DMS 273 (cell line): ENCODE measurements at regions not wholly inside any gene's neighbourhood (a gene's known extent, or its start where the extent isn't known, plus 50 kb on each side); places are given as distances from the start of the nearest gene placed in this dataset.
"Not testable (repeated sequence)": the region's sequence is repeated elsewhere in the genome, so short reads cannot be mapped to it uniquely, and the experiment has no call there.

ENCODE experiments used
- DNase-seq: peaks from one replicate; lab custom pipeline; 2025; ENCODE audit not compliant: unreplicated experiment; lab: John Stamatoyannopoulos, UW

GRCh38 chr15:24300804-24301368 lies 374.7 kb upstream of the NPAP1 start:
- DNase-seq = not testable (repeated sequence)

- not testable (repeated sequence) for DNase-seq
Observed at GRCh38 chr15:24301999-24302398, 373.6 kb upstream of the NPAP1 start.

GRCh38 chr15:24304747-24305146 lies 370.8 kb upstream of the NPAP1 start:
- not testable (repeated sequence) for DNase-seq

- not testable (repeated sequence) for DNase-seq
Observed at GRCh38 chr15:24305643-24306042, 369.9 kb upstream of the NPAP1 start.

- DNase-seq = not testable (repeated sequence)
Observed at GRCh38 chr15:24309700-24310099, 365.9 kb upstream of the NPAP1 start.

GRCh38 chr15:24311692-24312091 lies 363.9 kb upstream of the NPAP1 start:
- not testable (repeated sequence) for DNase-seq

- DNase-seq = not testable (repeated sequence)
Observed at GRCh38 chr15:24316326-24316725, 359.2 kb upstream of the NPAP1 start.

GRCh38 chr15:24318981-24319380 lies 356.6 kb upstream of the NPAP1 start:
- no peak for DNase-seq

GRCh38 chr15:24324096-24324495 lies 351.5 kb upstream of the NPAP1 start:
- not testable (repeated sequence) for DNase-seq

- not testable (repeated sequence) for DNase-seq
Observed at GRCh38 chr15:24326513-24326912, 349.1 kb upstream of the NPAP1 start.

- DNase-seq = not testable (repeated sequence)
Observed at GRCh38 chr15:24331964-24332363, 343.6 kb upstream of the NPAP1 start.

GRCh38 chr15:24341876-24342275 lies 333.7 kb upstream of the NPAP1 start:
- DNase-seq = not testable (repeated sequence)

- not testable (repeated sequence) for DNase-seq
Observed at GRCh38 chr15:24352777-24353176, 322.8 kb upstream of the NPAP1 start.

- DNase-seq = not testable (repeated sequence)
Observed at GRCh38 chr15:24381103-24381502, 294.5 kb upstream of the NPAP1 start.

- DNase-seq = not testable (repeated sequence)
Observed at GRCh38 chr15:24385258-24385657, 290.3 kb upstream of the NPAP1 start.

GRCh38 chr15:24394303-24394702 lies 281.3 kb upstream of the NPAP1 start:
- DNase-seq = no peak

GRCh38 chr15:24412649-24413048 lies 262.9 kb upstream of the NPAP1 start:
- DNase-seq = not testable (repeated sequence)

- not testable (repeated sequence) for DNase-seq
Observed at GRCh38 chr15:24426286-24427054, 249.1 kb upstream of the NPAP1 start.

- DNase-seq = not testable (repeated sequence)
Observed at GRCh38 chr15:24427055-24427400, 248.5 kb upstream of the NPAP1 start.

- DNase-seq = not testable (repeated sequence)
Observed at GRCh38 chr15:24435075-24435820, 240.3 kb upstream of the NPAP1 start.

- DNase-seq = not testable (repeated sequence)
Observed at GRCh38 chr15:24437270-24437669, 238.3 kb upstream of the NPAP1 start.

GRCh38 chr15:24437735-24438134 lies 237.8 kb upstream of the NPAP1 start:
- DNase-seq = not testable (repeated sequence)
